HEK293 (cell line): ENCODE measurements at regions not wholly inside any gene's neighbourhood (a gene's known extent, or its start where the extent isn't known, plus 50 kb on each side); places are given as distances from the start of the nearest gene placed in this dataset.

Experiments used
- CTCF ChIA-PET: fragments of 350-600 bp; formaldehyde crosslinking; extraction: SDS; loops from one replicate; lab custom pipeline; 2021; ENCODE audit warnings: antibody characterized with exemption; lab: Yijun Ruan, JAX
- POLR2A ChIA-PET: fragments of 300-600 bp; formaldehyde crosslinking; extraction: SDS; loops from one replicate; lab custom pipeline; 2020; ENCODE audit warnings: antibody characterized with exemption, inconsistent platforms; lab: Yijun Ruan, JAX
- H3K27ac ChIP-seq: fragments of 200-500 bp; sonication (Bioruptor generic); 2 replicates; pipeline ENCODE4 v1.5.1; 2014; ENCODE audit warnings: low read depth, low read length, control low read depth, inconsistent platforms; ENCODE audit errors: extremely low read depth
- H3K36me3 ChIP-seq, 2 experiments: fragments of 200-500 bp in 1 of 2; sonication (Bioruptor generic) in 1 of 2; 1 replicate in 1 of 2; 2 replicates in 1 of 2; pipeline ENCODE4 v1.5.1; 2014 to 2017; ENCODE audit warnings: inconsistent platforms in 2 of 2, low read length in 2 of 2; ENCODE audit not compliant: control insufficient read depth in 2 of 2, insufficient read depth in 1 of 2
- H3K4me1 ChIP-seq: fragments of 200-500 bp; sonication (Bioruptor generic); 2 replicates; pipeline ENCODE4 v1.5.1; 2014; ENCODE audit warnings: mild to moderate bottlenecking, low read length, inconsistent platforms; ENCODE audit not compliant: control insufficient read depth, insufficient read depth
- H3K4me3 ChIP-seq: 2 replicates; pipeline ENCODE4 v1.5.1; 2011; ENCODE audit warnings: low read depth, mild to moderate bottlenecking, control low read depth, low read length, moderate library complexity
- H3K9me3 ChIP-seq: fragments of 200-500 bp; sonication (Bioruptor generic); 2 replicates; pipeline ENCODE4 v1.5.1; 2014; ENCODE audit warnings: low read depth, low read length, inconsistent platforms; ENCODE audit not compliant: control insufficient read depth, insufficient read depth
- BCL11B ChIP-seq: fragments of 450-650 bp; formaldehyde crosslinking; IDR thresholded peaks from 2 replicates; pipeline ENCODE4 v1.5.1; 2016; ENCODE audit warnings: low read depth, missing biosample characterization, missing genetic modification characterization
- CTCF ChIP-seq: fragments of 450-650 bp; formaldehyde crosslinking; IDR thresholded peaks from 2 replicates; pipeline ENCODE4 v1.5.1; 2016; ENCODE audit warnings: missing biosample characterization, missing genetic modification characterization
- GLIS1 ChIP-seq: fragments of 450-650 bp; formaldehyde crosslinking; IDR thresholded peaks from 2 replicates; pipeline ENCODE4 v1.5.1; 2016; ENCODE audit warnings: missing biosample characterization, missing genetic modification characterization
- KLF1 ChIP-seq: fragments of 450-650 bp; formaldehyde crosslinking; IDR thresholded peaks from 2 replicates; pipeline ENCODE4 v1.5.1; 2016; ENCODE audit warnings: missing biosample characterization, missing genetic modification characterization
- KLF7 ChIP-seq: fragments of 450-650 bp; formaldehyde crosslinking; IDR thresholded peaks from 2 replicates; pipeline ENCODE4 v1.5.1; 2016; ENCODE audit warnings: missing biosample characterization, missing genetic modification characterization, borderline replicate concordance
- MEIS1 ChIP-seq: sonication (generic); formaldehyde crosslinking; IDR thresholded peaks from 2 replicates; pipeline ENCODE4 v1.8.1; 2022; ENCODE audit warnings: missing genetic modification reagents, mild to moderate bottlenecking, borderline replicate concordance
- OVOL3 ChIP-seq: fragments of 450-650 bp; formaldehyde crosslinking; IDR thresholded peaks from 2 replicates; pipeline ENCODE4 v1.5.1; 2016; ENCODE audit warnings: missing biosample characterization, missing genetic modification characterization
- REPIN1 ChIP-seq: fragments of 450-650 bp; formaldehyde crosslinking; IDR thresholded peaks from 2 replicates; pipeline ENCODE4 v1.5.1; 2017; ENCODE audit warnings: missing biosample characterization, missing genetic modification characterization, low read depth
- SP3 ChIP-seq: fragments of 450-650 bp; formaldehyde crosslinking; IDR thresholded peaks from 2 replicates; pipeline ENCODE4 v1.5.1; 2016; ENCODE audit warnings: missing biosample characterization, missing genetic modification characterization
- ZNF157 ChIP-seq: fragments of 450-650 bp; formaldehyde crosslinking; IDR thresholded peaks from 2 replicates; pipeline ENCODE4 v1.5.1; 2016; ENCODE audit warnings: missing biosample characterization, missing genetic modification characterization
- ZNF202 ChIP-seq: fragments of 450-650 bp; formaldehyde crosslinking; IDR thresholded peaks from 2 replicates; pipeline ENCODE4 v1.5.1; 2016; ENCODE audit warnings: missing biosample characterization, missing genetic modification characterization, borderline replicate concordance
- ZNF248 ChIP-seq: fragments of 450-650 bp; formaldehyde crosslinking; IDR thresholded peaks from 2 replicates; pipeline ENCODE4 v1.5.1; 2017; ENCODE audit warnings: missing biosample characterization, missing genetic modification characterization
- ZNF324 ChIP-seq: fragments of 450-650 bp; formaldehyde crosslinking; IDR thresholded peaks from 2 replicates; pipeline ENCODE4 v1.5.1; 2016; ENCODE audit warnings: missing biosample characterization, missing genetic modification characterization
- ZNF37A ChIP-seq: fragments of 450-650 bp; IDR thresholded peaks from 2 replicates; pipeline ENCODE4 v1.5.1; 2018; ENCODE audit warnings: missing biosample characterization, missing genetic modification characterization
- ZNF398 ChIP-seq: fragments of 450-650 bp; formaldehyde crosslinking; IDR thresholded peaks from 2 replicates; pipeline ENCODE4 v1.5.1; 2017; ENCODE audit warnings: missing biosample characterization, missing genetic modification characterization
- ZNF433 ChIP-seq: fragments of 450-650 bp; formaldehyde crosslinking; IDR thresholded peaks from 2 replicates; pipeline ENCODE4 v1.5.1; 2016; ENCODE audit warnings: missing biosample characterization, missing genetic modification characterization, low read depth
- ZNF501 ChIP-seq: fragments of 450-650 bp; formaldehyde crosslinking; IDR thresholded peaks from 2 replicates; pipeline ENCODE4 v1.5.1; 2016; ENCODE audit warnings: missing biosample characterization, missing genetic modification characterization
- ZNF585B ChIP-seq: fragments of 450-650 bp; formaldehyde crosslinking; IDR thresholded peaks from 2 replicates; pipeline ENCODE4 v1.5.1; 2016; ENCODE audit warnings: missing biosample characterization, missing genetic modification characterization
- ZNF596 ChIP-seq: fragments of 450-650 bp; IDR thresholded peaks from 2 replicates; pipeline ENCODE4 v1.5.0; 2018; ENCODE audit warnings: missing biosample characterization, mild to moderate bottlenecking, missing genetic modification characterization, moderate library complexity
- ZNF76 ChIP-seq: fragments of 450-650 bp; formaldehyde crosslinking; IDR thresholded peaks from 2 replicates; pipeline ENCODE4; 2016; ENCODE audit warnings: low read depth, missing biosample characterization, missing genetic modification characterization, borderline replicate concordance
- ZSCAN16 ChIP-seq: fragments of 450-650 bp; formaldehyde crosslinking; IDR thresholded peaks from 2 replicates; pipeline ENCODE4 v1.5.1; 2016; ENCODE audit warnings: missing biosample characterization, missing genetic modification characterization
- ZSCAN18 ChIP-seq: fragments of 450-650 bp; formaldehyde crosslinking; IDR thresholded peaks from 2 replicates; pipeline ENCODE4 v1.5.1; 2016; ENCODE audit warnings: missing biosample characterization, missing genetic modification characterization
- ZSCAN30 ChIP-seq: fragments of 450-650 bp; IDR thresholded peaks from 2 replicates; pipeline ENCODE4 v1.5.1; 2018; ENCODE audit warnings: missing biosample characterization, mild to moderate bottlenecking, missing genetic modification characterization, moderate library complexity

GRCh38 chr21:19853709-19854575 is 1144.3 kb upstream of the NCAM2 start:
- no peak overlapping the region for H3K4me3 ChIP-seq
- H3K27ac ChIP-seq = no peak overlapping the region
- ChIA-PET CTCF (no interaction called here), POLR2A (no interaction called here)
- H3K36me3 ChIP-seq = no peaks in the 10 kb centered on the region
- no peaks in the 10 kb centered on the region for H3K9me3 ChIP-seq
- no peak for TF ChIP-seq ZNF433 (tag by site-specific recombination)
- TF ChIP-seq ZNF596 (tag by site-specific recombination) = no peak
- TF ChIP-seq ZNF37A (tag by site-specific recombination) = no peak
- no peak for TF ChIP-seq ZNF76
- TF ChIP-seq ZNF501 (tag by site-specific recombination) = no peak
- TF ChIP-seq ZNF398 (tag by site-specific recombination) = no peak
- TF ChIP-seq ZNF585B = no peak
- no peak for TF ChIP-seq OVOL3 (tag by site-specific recombination)
- TF ChIP-seq ZNF157 (tag by site-specific recombination) = no peak
- no peak for TF ChIP-seq SP3 (tag by site-specific recombination)
- TF ChIP-seq KLF7 (tag by site-specific recombination) = no peak
- TF ChIP-seq CTCF (tag by site-specific recombination) = no peak
- no peak for TF ChIP-seq KLF1 (tag by site-specific recombination)
- no peak for TF ChIP-seq REPIN1 (tag by site-specific recombination)
- TF ChIP-seq MEIS1 (CRISPR knock-in tag) = no peak
- TF ChIP-seq ZNF248 (tag by site-specific recombination) = no peak
- no peak for TF ChIP-seq ZSCAN16 (tag by site-specific recombination)
- TF ChIP-seq GLIS1 (tag by site-specific recombination) = no peak
- H3K4me1 ChIP-seq = no peaks in the 10 kb centered on the region

GRCh38 chr21:19855522-19855921 is 1142.7 kb upstream of the NCAM2 start:
- Histone ChIP-seq H3K27ac (no peak overlapping the region), H3K4me1 (no peaks in the 10 kb centered on the region), H3K9me3 (no peaks in the 10 kb centered on the region), H3K4me3 (no peak overlapping the region), H3K36me3 (no peaks in the 10 kb centered on the region)
- ChIA-PET CTCF (no interaction called here), POLR2A (no interaction called here)
- TF ChIP-seq ZSCAN18 (tag by site-specific recombination) (no peak), ZNF324 (no peak), ZNF202 (tag by site-specific recombination) (no peak), MEIS1 (CRISPR knock-in tag) (no peak), ZSCAN30 (tag by site-specific recombination) (no peak), CTCF (tag by site-specific recombination) (no peak), BCL11B (tag by site-specific recombination) (no peak)
